GM12878 (cell line): ENCODE measurements at regions not wholly inside any gene's neighbourhood (a gene's known extent, or its start where the extent isn't known, plus 50 kb on each side); places are given as distances from the start of the nearest gene placed in this dataset.

ENCODE experiments used
- ATAC-seq: fragments of 200-7000 bp; cut with Tn5 transposase; 3 replicates; pipeline ENCODE4 v1.9.1; 2020; ENCODE audit warnings: mild to moderate bottlenecking, moderate library complexity
- BruUV-seq: library from RNA; stranded (reverse); fragments of 400-500 nt; replicated peaks from 2 replicates; lab custom pipeline; 2021; lab: Mats Ljungman, UMichigan
- CTCF ChIA-PET: fragments of 300-600 bp; sonication (Branson Sonifier 250); formaldehyde crosslinking; extraction: SDS; loops from one replicate; lab custom pipeline; 2021; ENCODE audit warnings: inconsistent platforms; lab: Yijun Ruan, JAX
- POLR2A ChIA-PET: fragments of 350-600 bp; formaldehyde crosslinking; extraction: SDS; loops from one replicate; lab custom pipeline; 2021; ENCODE audit warnings: inconsistent platforms; lab: Charles Lee
- RAD21 ChIA-PET: fragments of 300-600 bp; sonication (Branson Sonifier 250); formaldehyde crosslinking; loops from one replicate; lab custom pipeline; 2023; ENCODE audit warnings: antibody characterized with exemption; ENCODE audit not compliant: unreplicated experiment; lab: Charles Lee
- SMC1A ChIA-PET: fragments of 300-600 bp; sonication (Branson Sonifier 250); formaldehyde crosslinking; loops from one replicate; lab custom pipeline; 2023; ENCODE audit not compliant: unreplicated experiment, uncharacterized antibody; lab: Charles Lee
- DNase-seq: peaks from one replicate; pipeline ENCODE4 v3.0.0-alpha.2; 2011; ENCODE audit warnings: low read depth, low spot score
- FAIRE-seq: peaks from 3 replicates; lab custom pipeline; 2011; peaks lifted over from hg19 to GRCh38; lab: Jason Lieb, UNC
- H2AFZ ChIP-seq: 2 replicates; pipeline ENCODE4 v1.6.0; 2011; ENCODE audit warnings: low read depth, low read length, control low read depth; ENCODE audit not compliant: control insufficient read depth
- H3K27ac ChIP-seq: 2 replicates; pipeline ENCODE4 v1.5.1; 2011; ENCODE audit warnings: control low read depth; ENCODE audit not compliant: control insufficient read depth, insufficient read depth
- H3K27me3 ChIP-seq, 2 experiments: replicated peaks in 1 of 2; 2 replicates each; pipeline versions ENCODE4 v1.6.0 to v1.6.1; 2011; ENCODE audit warnings: low read length in 1 of 2; ENCODE audit not compliant: control insufficient read depth in 2 of 2, insufficient read depth in 2 of 2
- H3K36me3 ChIP-seq, 2 experiments: 2 replicates each; pipeline ENCODE4 v1.5.1; 2011; ENCODE audit warnings: low read length in 1 of 2; ENCODE audit not compliant: control insufficient read depth in 2 of 2, insufficient read depth in 2 of 2
- H3K4me1 ChIP-seq: 2 replicates; pipeline ENCODE4 v1.6.1; 2011; ENCODE audit warnings: mild to moderate bottlenecking, low read length, moderate library complexity, mixed read lengths; ENCODE audit not compliant: control insufficient read depth, insufficient read depth
- H3K4me2 ChIP-seq: 2 replicates; pipeline ENCODE4 v1.6.0; 2011; ENCODE audit warnings: control low read depth; ENCODE audit not compliant: control insufficient read depth, insufficient read depth
- H3K4me3 ChIP-seq: fragments of 200-600 bp; sonication (generic); 2 replicates; pipeline ENCODE4 v1.5.1; 2016
- H3K79me2 ChIP-seq: 2 replicates; pipeline ENCODE4 v1.6.0; 2011; ENCODE audit warnings: low read length; ENCODE audit not compliant: control insufficient read depth, insufficient read depth
- H3K9ac ChIP-seq: 2 replicates; pipeline ENCODE4 v1.8.0; 2011; ENCODE audit warnings: low read length, control low read depth, mixed read lengths; ENCODE audit not compliant: control insufficient read depth, insufficient read depth
- H3K9me3 ChIP-seq: replicated peaks from 3 replicates; pipeline ENCODE4 v1.5.1; 2011; ENCODE audit warnings: mild to moderate bottlenecking, low read length; ENCODE audit not compliant: control insufficient read depth, insufficient read depth
- H4K20me1 ChIP-seq: 2 replicates; pipeline ENCODE4 v1.6.0; 2011; ENCODE audit not compliant: control insufficient read depth, insufficient read depth
- CBX3 ChIP-seq: fragments of 200-600 bp; sonication (generic); IDR thresholded peaks from 2 replicates; pipeline ENCODE4 v1.6.1; 2016; ENCODE audit warnings: low read depth, borderline replicate concordance
- ESRRA ChIP-seq: IDR thresholded peaks from 2 replicates; pipeline ENCODE4 v1.6.1; 2012; ENCODE audit warnings: mild to moderate bottlenecking, low read length, improper control_type of control experiment
- HDAC2 ChIP-seq: fragments of 200-600 bp; sonication (generic); IDR thresholded peaks from 2 replicates; pipeline ENCODE4 v1.6.1; 2017
- HSF1 ChIP-seq: fragments of 150-350 bp; IDR thresholded peaks from 2 replicates; pipeline ENCODE4 v1.6.1; 2014; ENCODE audit warnings: mild to moderate bottlenecking, low read depth, low read length
- JUNB ChIP-seq: IDR thresholded peaks from 2 replicates; pipeline ENCODE4 v1.6.1; 2016; ENCODE audit warnings: antibody characterized with exemption, mild to moderate bottlenecking
- PAX5 ChIP-seq: IDR thresholded peaks from 2 replicates; pipeline ENCODE4 v1.6.1; 2011; ENCODE audit warnings: low read depth, low read length, borderline replicate concordance
- SIN3A ChIP-seq: IDR thresholded peaks from 2 replicates; pipeline ENCODE4 v1.6.1; 2012; ENCODE audit warnings: low read depth, low read length, improper control_type of control experiment
- ZBTB33 ChIP-seq: fragments of 450-650 bp; IDR thresholded peaks from 2 replicates; pipeline ENCODE4 v1.6.1; 2017; ENCODE audit warnings: mild to moderate bottlenecking
- ZBTB40 ChIP-seq: fragments of 450-650 bp; IDR thresholded peaks from 2 replicates; pipeline ENCODE4 v1.6.1; 2016; ENCODE audit warnings: mild to moderate bottlenecking, moderate library complexity, borderline replicate concordance
- WGBS: methylation state at CpG from one replicate; pipeline ENCODE4 v1.1.6; 2016; ENCODE audit warnings: low lambda C conversion rate; ENCODE audit not compliant: insufficient replicate concordance, insufficient coverage; ENCODE audit errors: missing lambda C conversion rate; 5-methylcytosine and 5-hydroxymethylcytosine counted together
- in situ Hi-C: fragments of 300-500 bp; cut with MboI; formaldehyde crosslinking; loops from 9 replicates; pipeline ENCODE4 v1.14.3; 2018; ENCODE audit warnings: mixed read lengths
- intact Hi-C: fragments of 100-400 bp; cut with micrococcal nuclease; formaldehyde crosslinking; loops from one replicate; pipeline ENCODE4 v1.14.2; 2022; ENCODE audit not compliant: unreplicated experiment
- TF ChIP-seq, protein P1 (sequence below): fragments of 450-650 bp; IDR thresholded peaks from 2 replicates; pipeline ENCODE4 v1.6.1; 2017; ENCODE audit warnings: mild to moderate bottlenecking, low read depth, inconsistent platforms; ENCODE audit not compliant: poor library complexity, severe bottlenecking

GRCh38 chr9:14398473-14398872 lies 84.5 kb upstream of the NFIB start:
- 27% methylated on average over 8 of the region's 8 CpGs for whole genome bisulfite sequencing
- TF ChIP-seq, protein P1, sequence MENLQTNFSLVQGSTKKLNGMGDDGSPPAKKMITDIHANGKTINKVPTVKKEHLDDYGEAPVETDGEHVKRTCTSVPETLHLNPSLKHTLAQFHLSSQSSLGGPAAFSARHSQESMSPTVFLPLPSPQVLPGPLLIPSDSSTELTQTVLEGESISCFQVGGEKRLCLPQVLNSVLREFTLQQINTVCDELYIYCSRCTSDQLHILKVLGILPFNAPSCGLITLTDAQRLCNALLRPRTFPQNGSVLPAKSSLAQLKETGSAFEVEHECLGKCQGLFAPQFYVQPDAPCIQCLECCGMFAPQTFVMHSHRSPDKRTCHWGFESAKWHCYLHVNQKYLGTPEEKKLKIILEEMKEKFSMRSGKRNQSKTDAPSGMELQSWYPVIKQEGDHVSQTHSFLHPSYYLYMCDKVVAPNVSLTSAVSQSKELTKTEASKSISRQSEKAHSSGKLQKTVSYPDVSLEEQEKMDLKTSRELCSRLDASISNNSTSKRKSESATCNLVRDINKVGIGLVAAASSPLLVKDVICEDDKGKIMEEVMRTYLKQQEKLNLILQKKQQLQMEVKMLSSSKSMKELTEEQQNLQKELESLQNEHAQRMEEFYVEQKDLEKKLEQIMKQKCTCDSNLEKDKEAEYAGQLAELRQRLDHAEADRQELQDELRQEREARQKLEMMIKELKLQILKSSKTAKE, result no peak
- TF ChIP-seq SIN3A, result no peak
- no peak for TF ChIP-seq HSF1
- no peak for TF ChIP-seq ESRRA
- TF ChIP-seq JUNB, result no peak
- TF ChIP-seq ZBTB33, result no peak
- no peak for TF ChIP-seq HDAC2
- no peak for TF ChIP-seq ZBTB40
- TF ChIP-seq CBX3, result no peak
- TF ChIP-seq PAX5, result no peak
- no peaks in the 10 kb centered on the region for H3K4me1 ChIP-seq
- SMC1A ChIA-PET, result no interaction called here
- no TSS peak for BruUV-seq
- in situ Hi-C loops, result no loop called here
- no peaks in the 10 kb centered on the region for H3K36me3 ChIP-seq
- H3K27ac ChIP-seq, result no peak overlapping the region
- ATAC-seq (no peak), DNase-seq (no peak), FAIRE-seq (no peak)
- H3K27me3 ChIP-seq, result no peaks in the 10 kb centered on the region
- no peaks in the 10 kb centered on the region for H3K79me2 ChIP-seq
- H3K4me2 ChIP-seq, result no peak overlapping the region
- H3K9me3 ChIP-seq, result no peaks in the 10 kb centered on the region
- RAD21 ChIA-PET, result no interaction called here
- intact Hi-C loops, result no loop called here
- CTCF ChIA-PET, result interaction anchor here (0.7 kb wide), 1 partner anchor 29 kb away, joined by 3 read pairs; no protein-coding TSS in a partner anchor
- H2AFZ ChIP-seq, result no peak overlapping the region
- no peak overlapping the region for H3K9ac ChIP-seq
- no peaks in the 10 kb centered on the region for H4K20me1 ChIP-seq
- H3K4me3 ChIP-seq, result no peak overlapping the region
- POLR2A ChIA-PET, result interaction anchor here (0.5 kb wide), 1 partner anchor 22 kb away, joined by 3 read pairs; no protein-coding TSS in a partner anchor
